ENCODE measurements at regions not wholly inside any gene's neighbourhood (a gene's known extent, or its start where the extent isn't known, plus 50 kb on each side); places are given as distances from the start of the nearest gene placed in this dataset.

- no peaks in the 10 kb centered on the region for H3K36me3 ChIP-seq (ENCODE audit: control insufficient read depth in 2 of 2, insufficient read depth in 2 of 2, low read length in 1 of 2)
Measured at GRCh38 chr5:158013939-158014338, 155.0 kb upstream of the CLINT1 start.

GRCh38 chr5:158013303-158013702 lies 154.4 kb upstream of the CLINT1 start:
- no peaks in the 10 kb centered on the region for H3K9me3 ChIP-seq (ENCODE audit: control insufficient read depth in 2 of 2, insufficient read depth in 1 of 2, low read length in 1 of 2)
- no peak overlapping the region for H3K4me3 ChIP-seq (ENCODE audit: low read length in 2 of 2)
- H3K27ac ChIP-seq (ENCODE audit: low read depth in 1 of 2, low read length in 1 of 2), result no peak overlapping the region
- H3K4me1 ChIP-seq (ENCODE audit: control insufficient read depth in 2 of 2, insufficient read depth in 2 of 2, low read length in 2 of 2), result no peaks in the 10 kb centered on the region
- no peak for DNase-seq (ENCODE audit: low read depth in 6 of 9, low spot score in 9 of 9)
- no peaks in the 10 kb centered on the region for H3K36me3 ChIP-seq (ENCODE audit: control insufficient read depth in 2 of 2, insufficient read depth in 2 of 2, low read length in 1 of 2)
- H3K27me3 ChIP-seq (ENCODE audit: control insufficient read depth in 2 of 2, insufficient read depth in 1 of 2, low read length in 1 of 2), result peaks cover 0 to 2% of the 10 kb centered on the region in 2 donors
- 67% methylated on average over 4 of the region's 4 CpGs for WGBS

More at GRCh38 chr5:158013939-158014338, 155.0 kb upstream of the CLINT1 start:
- Histone ChIP-seq H3K4me3 (ENCODE audit: low read length in 2 of 2) (no peak overlapping the region), H3K4me1 (ENCODE audit: control insufficient read depth in 2 of 2, insufficient read depth in 2 of 2, low read length in 2 of 2) (no peaks in the 10 kb centered on the region), H3K9me3 (ENCODE audit: control insufficient read depth in 2 of 2, insufficient read depth in 1 of 2, low read length in 1 of 2) (no peaks in the 10 kb centered on the region), H3K27ac (ENCODE audit: low read depth in 1 of 2, low read length in 1 of 2) (no peak overlapping the region), H3K27me3 (ENCODE audit: control insufficient read depth in 2 of 2, insufficient read depth in 1 of 2, low read length in 1 of 2) (peaks cover 0 to 2% of the 10 kb centered on the region in 2 donors)
- WGBS, result 23% methylated on average over 6 of the region's 6 CpGs
- DNase-seq (ENCODE audit: low read depth in 6 of 9, low spot score in 9 of 9), result peak in 2 of 9 donors; percentile 7 to 12

- no peaks in the 10 kb centered on the region for H3K4me1 ChIP-seq (ENCODE audit: control insufficient read depth in 2 of 2, insufficient read depth in 2 of 2, low read length in 2 of 2)
- H3K9me3 ChIP-seq (ENCODE audit: control insufficient read depth in 2 of 2, insufficient read depth in 1 of 2, low read length in 1 of 2), result no peaks in the 10 kb centered on the region
- H3K4me3 ChIP-seq (ENCODE audit: low read length in 2 of 2), result no peak overlapping the region
- H3K36me3 ChIP-seq (ENCODE audit: control insufficient read depth in 2 of 2, insufficient read depth in 2 of 2, low read length in 1 of 2), result no peaks in the 10 kb centered on the region
- DNase-seq (ENCODE audit: low read depth in 6 of 9, low spot score in 9 of 9), result no peak
- H3K27me3 ChIP-seq (ENCODE audit: control insufficient read depth in 2 of 2, insufficient read depth in 1 of 2, low read length in 1 of 2), result peaks cover 0 to 2% of the 10 kb centered on the region in 2 donors
- H3K27ac ChIP-seq (ENCODE audit: low read depth in 1 of 2, low read length in 1 of 2), result no peak overlapping the region
Measured at GRCh38 chr5:158011422-158011821, 152.5 kb upstream of the CLINT1 start.

GRCh38 chr5:158010831-158011230 lies 151.9 kb upstream of the CLINT1 start:
- WGBS, result 89% methylated on average over 7 of the region's 7 CpGs
- no peaks in the 10 kb centered on the region for H3K4me1 ChIP-seq (ENCODE audit: control insufficient read depth in 2 of 2, insufficient read depth in 2 of 2, low read length in 2 of 2)
- no peak for DNase-seq (ENCODE audit: low read depth in 6 of 9, low spot score in 9 of 9)

GRCh38 chr5:158007336-158007735 lies 148.4 kb upstream of the CLINT1 start:
- Histone ChIP-seq H3K9me3 (ENCODE audit: control insufficient read depth in 2 of 2, insufficient read depth in 1 of 2, low read length in 1 of 2) (no peaks in the 10 kb centered on the region), H3K4me1 (ENCODE audit: control insufficient read depth in 2 of 2, insufficient read depth in 2 of 2, low read length in 2 of 2) (no peaks in the 10 kb centered on the region), H3K27me3 (ENCODE audit: control insufficient read depth in 2 of 2, insufficient read depth in 1 of 2, low read length in 1 of 2) (no peaks in the 10 kb centered on the region), H3K36me3 (ENCODE audit: control insufficient read depth in 2 of 2, insufficient read depth in 2 of 2, low read length in 1 of 2) (no peaks in the 10 kb centered on the region), H3K4me3 (ENCODE audit: low read length in 2 of 2) (no peak overlapping the region), H3K27ac (ENCODE audit: low read depth in 1 of 2, low read length in 1 of 2) (no peak overlapping the region)
- whole genome bisulfite sequencing, result 94% methylated on average over 3 of the region's 3 CpGs
- no peak for DNase-seq (ENCODE audit: low read depth in 6 of 9, low spot score in 9 of 9)

More at GRCh38 chr5:158010831-158011230, 151.9 kb upstream of the CLINT1 start:
- H3K36me3 ChIP-seq (ENCODE audit: control insufficient read depth in 2 of 2, insufficient read depth in 2 of 2, low read length in 1 of 2), result no peaks in the 10 kb centered on the region
- H3K9me3 ChIP-seq (ENCODE audit: control insufficient read depth in 2 of 2, insufficient read depth in 1 of 2, low read length in 1 of 2), result no peaks in the 10 kb centered on the region
- peaks cover 0 to 2% of the 10 kb centered on the region in 2 donors for H3K27me3 ChIP-seq (ENCODE audit: control insufficient read depth in 2 of 2, insufficient read depth in 1 of 2, low read length in 1 of 2)
- no peak overlapping the region for H3K27ac ChIP-seq (ENCODE audit: low read depth in 1 of 2, low read length in 1 of 2)
- no peak overlapping the region for H3K4me3 ChIP-seq (ENCODE audit: low read length in 2 of 2)

GRCh38 chr5:157999696-158000095 lies 140.8 kb upstream of the CLINT1 start:
- no peak for DNase-seq (ENCODE audit: low read depth in 6 of 9, low spot score in 9 of 9)
- Histone ChIP-seq H3K4me1 (ENCODE audit: control insufficient read depth in 2 of 2, insufficient read depth in 2 of 2, low read length in 2 of 2) (peaks cover under 1 to 1% of the 10 kb centered on the region in 2 donors), H3K27ac (ENCODE audit: low read depth in 1 of 2, low read length in 1 of 2) (no peak overlapping the region), H3K4me3 (ENCODE audit: low read length in 2 of 2) (no peak overlapping the region), H3K27me3 (ENCODE audit: control insufficient read depth in 2 of 2, insufficient read depth in 1 of 2, low read length in 1 of 2) (peaks cover 3 to 19% of the 10 kb centered on the region in 2 donors), H3K36me3 (ENCODE audit: control insufficient read depth in 2 of 2, insufficient read depth in 2 of 2, low read length in 1 of 2) (no peaks in the 10 kb centered on the region), H3K9me3 (ENCODE audit: control insufficient read depth in 2 of 2, insufficient read depth in 1 of 2, low read length in 1 of 2) (no peaks in the 10 kb centered on the region)
- WGBS, result 96% methylated on average over 2 of the region's 2 CpGs

GRCh38 chr5:157997991-157998504 lies 139.1 kb upstream of the CLINT1 start:
- DNase-seq (ENCODE audit: low read depth in 6 of 9, low spot score in 9 of 9), result no peak
- 96% methylated on average over 8 of the region's 8 CpGs for whole genome bisulfite sequencing
- H3K27ac ChIP-seq (ENCODE audit: low read depth in 1 of 2, low read length in 1 of 2), result no peak overlapping the region
- peaks cover 3 to 30% of the 10 kb centered on the region in 2 donors for H3K27me3 ChIP-seq (ENCODE audit: control insufficient read depth in 2 of 2, insufficient read depth in 1 of 2, low read length in 1 of 2)
- H3K36me3 ChIP-seq (ENCODE audit: control insufficient read depth in 2 of 2, insufficient read depth in 2 of 2, low read length in 1 of 2), result no peaks in the 10 kb centered on the region
- peaks cover 5 to 8% of the 10 kb centered on the region in 2 donors for H3K4me1 ChIP-seq (ENCODE audit: control insufficient read depth in 2 of 2, insufficient read depth in 2 of 2, low read length in 2 of 2)
- no peak overlapping the region for H3K4me3 ChIP-seq (ENCODE audit: low read length in 2 of 2)
- no peaks in the 10 kb centered on the region for H3K9me3 ChIP-seq (ENCODE audit: control insufficient read depth in 2 of 2, insufficient read depth in 1 of 2, low read length in 1 of 2)

GRCh38 chr5:157994906-157995519 lies 136.1 kb upstream of the CLINT1 start:
- H3K27ac ChIP-seq (ENCODE audit: low read depth in 1 of 2, low read length in 1 of 2), result no peak overlapping the region
- peaks cover 5 to 8% of the 10 kb centered on the region in 2 donors for H3K4me1 ChIP-seq (ENCODE audit: control insufficient read depth in 2 of 2, insufficient read depth in 2 of 2, low read length in 2 of 2)
- DNase-seq (ENCODE audit: low read depth in 6 of 9, low spot score in 9 of 9), result peak; percentile 9 to 66 (median 31)
- H3K9me3 ChIP-seq (ENCODE audit: control insufficient read depth in 2 of 2, insufficient read depth in 1 of 2, low read length in 1 of 2), result no peaks in the 10 kb centered on the region
- peaks cover 3 to 50% of the 10 kb centered on the region in 2 donors for H3K27me3 ChIP-seq (ENCODE audit: control insufficient read depth in 2 of 2, insufficient read depth in 1 of 2, low read length in 1 of 2)
- H3K36me3 ChIP-seq (ENCODE audit: control insufficient read depth in 2 of 2, insufficient read depth in 2 of 2, low read length in 1 of 2), result no peaks in the 10 kb centered on the region
- H3K4me3 ChIP-seq (ENCODE audit: low read length in 2 of 2), result no peak overlapping the region
- 29% methylated on average over 8 of the region's 8 CpGs for WGBS

- Histone ChIP-seq H3K9me3 (ENCODE audit: control insufficient read depth in 2 of 2, insufficient read depth in 1 of 2, low read length in 1 of 2) (no peaks in the 10 kb centered on the region), H3K4me3 (ENCODE audit: low read length in 2 of 2) (no peak overlapping the region), H3K27ac (ENCODE audit: low read depth in 1 of 2, low read length in 1 of 2) (no peak overlapping the region), H3K4me1 (ENCODE audit: control insufficient read depth in 2 of 2, insufficient read depth in 2 of 2, low read length in 2 of 2) (peaks cover 5 to 8% of the 10 kb centered on the region in 2 donors), H3K36me3 (ENCODE audit: control insufficient read depth in 2 of 2, insufficient read depth in 2 of 2, low read length in 1 of 2) (no peaks in the 10 kb centered on the region), H3K27me3 (ENCODE audit: control insufficient read depth in 2 of 2, insufficient read depth in 1 of 2, low read length in 1 of 2) (peaks cover 3 to 57% of the 10 kb centered on the region in 2 donors)
- peak in 8 of 9 donors; percentile 24 to 78 (median 34) for DNase-seq (ENCODE audit: low read depth in 6 of 9, low spot score in 9 of 9)
- 78% methylated on average over 6 of the region's 6 CpGs for WGBS
Measured at GRCh38 chr5:157993986-157994691, 135.2 kb upstream of the CLINT1 start.
